ENCODE measurements at regions not wholly inside any gene's neighbourhood (a gene's known extent, or its start where the extent isn't known, plus 50 kb on each side); places are given as distances from the start of the nearest gene placed in this dataset.

GRCh38 chr2:180062178-180062577, 55.1 kb upstream of the CWC22 start:
- TF ChIP-seq POLR2A (IDR thresholded peaks at IDR 0.05) (no peak), CTCF (IDR thresholded peaks at IDR 0.05) (no peak)

All from right lobe of liver (tissue), 4 donors.